Hepatocyte (in vitro differentiated cells): ENCODE measurements at regions not wholly inside any gene's neighbourhood (a gene's known extent, or its start where the extent isn't known, plus 50 kb on each side); places are given as distances from the start of the nearest gene placed in this dataset.

Experiments
- DNase-seq: peaks from one replicate; pipeline ENCODE4 v3.0.0-alpha.2; 2016; ENCODE audit warnings: low spot score
- H2AFZ ChIP-seq: fragments of 200-600 bp; sonication (generic); 2 replicates; pipeline ENCODE4 v1.6.0; 2016; ENCODE audit warnings: antibody characterized with exemption, mild to moderate bottlenecking
- H3K27ac ChIP-seq: fragments of 200-600 bp; sonication (generic); 2 replicates; pipeline ENCODE4 v1.5.1; 2016; ENCODE audit warnings: mild to moderate bottlenecking
- H3K27me3 ChIP-seq: fragments of 200-600 bp; sonication (generic); 2 replicates; pipeline ENCODE4 v1.6.1; 2016
- H3K36me3 ChIP-seq: fragments of 200-600 bp; sonication (generic); replicated peaks from 2 replicates; pipeline ENCODE4 v1.5.1; 2016; ENCODE audit warnings: low read depth; ENCODE audit not compliant: insufficient read depth
- H3K4me1 ChIP-seq: fragments of 200-600 bp; sonication (generic); 2 replicates; pipeline ENCODE4 v1.5.1; 2016; ENCODE audit warnings: mild to moderate bottlenecking, moderate library complexity; ENCODE audit not compliant: insufficient read depth
- H3K4me2 ChIP-seq: fragments of 200-600 bp; sonication (generic); 2 replicates; pipeline ENCODE4 v1.6.0; 2016
- H3K4me3 ChIP-seq: fragments of 200-600 bp; sonication (generic); 2 replicates; pipeline ENCODE4 v1.5.1; 2016; ENCODE audit warnings: mild to moderate bottlenecking
- H3K79me2 ChIP-seq: fragments of 200-600 bp; sonication (generic); 2 replicates; pipeline ENCODE4 v1.6.0; 2017; ENCODE audit warnings: mild to moderate bottlenecking
- H3K9me2 ChIP-seq: fragments of 200-600 bp; sonication (generic); replicated peaks from 2 replicates; pipeline ENCODE4 v1.6.0; 2017; ENCODE audit warnings: mild to moderate bottlenecking; ENCODE audit not compliant: insufficient read depth
- H3K9me3 ChIP-seq: fragments of 200-600 bp; sonication (generic); 2 replicates; pipeline ENCODE4 v1.5.1; 2016; ENCODE audit warnings: low read depth, mild to moderate bottlenecking
- H4K20me1 ChIP-seq: fragments of 200-600 bp; sonication (generic); 2 replicates; pipeline ENCODE4 v1.6.0; 2016; ENCODE audit warnings: mild to moderate bottlenecking; ENCODE audit not compliant: insufficient read depth, poor library complexity, severe bottlenecking
- EZH2 ChIP-seq: fragments of 200-600 bp; sonication (generic); IDR thresholded peaks from 2 replicates; pipeline ENCODE4 v1.6.1; 2016; ENCODE audit warnings: antibody characterized with exemption, mild to moderate bottlenecking, borderline replicate concordance
- EZH2phosphoT487 ChIP-seq: fragments of 200-600 bp; sonication (generic); IDR thresholded peaks from one replicate; pipeline ENCODE4 v1.6.1; 2018; ENCODE audit warnings: antibody characterized with exemption, mild to moderate bottlenecking, low read depth, moderate library complexity; ENCODE audit not compliant: unreplicated experiment, severe bottlenecking
- WGBS: methylation state at CpG from one replicate; pipeline ENCODE4 v1.1.6; 2016; ENCODE audit warnings: low lambda C conversion rate; ENCODE audit errors: missing lambda C conversion rate; 5-methylcytosine and 5-hydroxymethylcytosine counted together
- TF ChIP-seq, protein P1 (sequence below): fragments of 200-600 bp; sonication (generic); IDR thresholded peaks from 2 replicates; pipeline ENCODE4 v1.5.1; 2016; ENCODE audit warnings: antibody characterized with exemption, mild to moderate bottlenecking; ENCODE audit not compliant: poor library complexity

DNA sequence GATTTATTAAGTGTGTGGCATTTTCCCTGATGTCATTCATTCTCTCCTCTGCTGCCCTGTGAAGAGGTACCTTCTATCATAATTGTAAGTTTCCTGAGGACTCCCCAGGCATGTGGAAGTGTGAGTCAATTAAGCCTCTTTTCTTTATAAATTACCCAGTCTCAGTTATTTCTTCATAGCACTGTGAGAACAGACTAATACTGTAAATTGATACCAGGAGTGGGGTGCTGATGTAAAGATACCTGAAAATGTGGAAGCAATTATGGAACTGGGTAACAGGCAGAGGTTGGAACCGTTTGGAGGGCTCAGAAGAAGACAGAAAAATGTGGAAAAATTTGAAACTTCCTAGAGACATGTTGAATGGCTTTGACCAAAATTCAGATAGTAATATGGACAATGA, 711.8 kb upstream of the GRM3 start:
- DNase-seq, result no peak
- Histone ChIP-seq H3K36me3 (no peaks in the 10 kb centered on the region), H3K4me2 (no peak overlapping the region), H3K27me3 (no peaks in the 10 kb centered on the region), H3K4me3 (no peak overlapping the region), H3K9me3 (no peaks in the 10 kb centered on the region), H4K20me1 (no peaks in the 10 kb centered on the region), H3K79me2 (no peaks in the 10 kb centered on the region), H3K9me2 (no peaks in the 10 kb centered on the region), H3K27ac (no peak overlapping the region), H3K4me1 (no peaks in the 10 kb centered on the region), H2AFZ (no peak overlapping the region)
- 59% methylated on average over 1 of the region's 1 CpG for WGBS
- no peak for TF ChIP-seq EZH2
- no peak for TF ChIP-seq EZH2phosphoT487
- TF ChIP-seq, protein P1, sequence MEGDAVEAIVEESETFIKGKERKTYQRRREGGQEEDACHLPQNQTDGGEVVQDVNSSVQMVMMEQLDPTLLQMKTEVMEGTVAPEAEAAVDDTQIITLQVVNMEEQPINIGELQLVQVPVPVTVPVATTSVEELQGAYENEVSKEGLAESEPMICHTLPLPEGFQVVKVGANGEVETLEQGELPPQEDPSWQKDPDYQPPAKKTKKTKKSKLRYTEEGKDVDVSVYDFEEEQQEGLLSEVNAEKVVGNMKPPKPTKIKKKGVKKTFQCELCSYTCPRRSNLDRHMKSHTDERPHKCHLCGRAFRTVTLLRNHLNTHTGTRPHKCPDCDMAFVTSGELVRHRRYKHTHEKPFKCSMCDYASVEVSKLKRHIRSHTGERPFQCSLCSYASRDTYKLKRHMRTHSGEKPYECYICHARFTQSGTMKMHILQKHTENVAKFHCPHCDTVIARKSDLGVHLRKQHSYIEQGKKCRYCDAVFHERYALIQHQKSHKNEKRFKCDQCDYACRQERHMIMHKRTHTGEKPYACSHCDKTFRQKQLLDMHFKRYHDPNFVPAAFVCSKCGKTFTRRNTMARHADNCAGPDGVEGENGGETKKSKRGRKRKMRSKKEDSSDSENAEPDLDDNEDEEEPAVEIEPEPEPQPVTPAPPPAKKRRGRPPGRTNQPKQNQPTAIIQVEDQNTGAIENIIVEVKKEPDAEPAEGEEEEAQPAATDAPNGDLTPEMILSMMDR, result no peak

DNA sequence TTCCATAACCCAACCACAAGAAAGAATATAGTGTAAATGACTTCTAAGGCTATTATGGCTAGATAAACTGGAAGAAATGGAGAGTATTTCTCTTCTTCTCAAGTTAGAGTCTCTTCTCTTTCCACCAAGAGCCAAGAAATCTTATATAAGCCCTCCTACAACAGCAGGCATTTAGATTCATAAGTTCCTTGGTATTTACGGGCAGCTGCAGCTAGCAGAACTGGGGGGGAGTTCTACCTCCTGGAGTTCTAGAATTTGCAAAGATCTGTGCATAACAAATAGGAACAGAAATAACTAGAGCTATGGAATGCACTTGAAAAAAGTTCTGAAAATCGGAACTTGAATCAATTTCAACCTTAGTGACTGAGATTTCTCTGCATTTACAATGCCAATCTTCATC, 715.2 kb upstream of the GRM3 start:
- Histone ChIP-seq H3K4me3 (no peak overlapping the region), H4K20me1 (no peaks in the 10 kb centered on the region), H3K4me2 (no peak overlapping the region), H3K79me2 (no peaks in the 10 kb centered on the region), H3K4me1 (no peaks in the 10 kb centered on the region), H3K27me3 (no peaks in the 10 kb centered on the region), H3K9me2 (no peaks in the 10 kb centered on the region), H3K9me3 (no peaks in the 10 kb centered on the region), H3K36me3 (no peaks in the 10 kb centered on the region), H3K27ac (no peak overlapping the region), H2AFZ (no peak overlapping the region)
- DNase-seq, result no peak
- WGBS, result 64% methylated on average over 2 of the region's 2 CpGs
- TF ChIP-seq EZH2 (no peak), EZH2phosphoT487 (no peak)
- TF ChIP-seq, protein P1, result no peak

DNA sequence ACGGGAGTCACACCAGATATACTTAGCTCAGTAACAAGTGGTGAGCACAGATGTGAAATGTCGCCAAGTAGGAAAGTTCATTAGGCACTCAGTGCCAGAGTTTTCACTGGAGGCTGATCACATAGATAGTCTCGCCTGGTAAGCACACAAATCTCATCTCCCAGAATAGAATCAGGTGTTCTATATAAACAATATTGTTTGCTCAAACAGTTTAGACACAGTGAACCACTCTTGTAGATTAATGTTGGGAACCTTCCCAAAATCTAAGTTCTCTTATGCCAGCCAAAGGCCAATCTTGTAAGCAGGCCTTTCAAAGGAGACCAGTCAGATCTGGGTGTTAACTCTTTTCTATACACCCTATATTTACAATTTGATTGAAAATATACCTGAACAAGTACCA, 716.5 kb upstream of the GRM3 start:
- H3K4me2 ChIP-seq, result no peak overlapping the region
- no peak for TF ChIP-seq EZH2
- TF ChIP-seq EZH2phosphoT487, result no peak
- TF ChIP-seq, protein P1, result no peak
- no peak overlapping the region for H3K27ac ChIP-seq
- no peak overlapping the region for H2AFZ ChIP-seq
- no peaks in the 10 kb centered on the region for H3K79me2 ChIP-seq
- no peak for DNase-seq
- H3K4me3 ChIP-seq, result no peak overlapping the region
- no peaks in the 10 kb centered on the region for H3K4me1 ChIP-seq
- no peaks in the 10 kb centered on the region for H3K9me2 ChIP-seq
- no peaks in the 10 kb centered on the region for H3K9me3 ChIP-seq
- H4K20me1 ChIP-seq, result no peaks in the 10 kb centered on the region
- no peaks in the 10 kb centered on the region for H3K36me3 ChIP-seq
- WGBS, result 85% methylated on average over 3 of the region's 3 CpGs
- H3K27me3 ChIP-seq, result no peaks in the 10 kb centered on the region

DNA sequence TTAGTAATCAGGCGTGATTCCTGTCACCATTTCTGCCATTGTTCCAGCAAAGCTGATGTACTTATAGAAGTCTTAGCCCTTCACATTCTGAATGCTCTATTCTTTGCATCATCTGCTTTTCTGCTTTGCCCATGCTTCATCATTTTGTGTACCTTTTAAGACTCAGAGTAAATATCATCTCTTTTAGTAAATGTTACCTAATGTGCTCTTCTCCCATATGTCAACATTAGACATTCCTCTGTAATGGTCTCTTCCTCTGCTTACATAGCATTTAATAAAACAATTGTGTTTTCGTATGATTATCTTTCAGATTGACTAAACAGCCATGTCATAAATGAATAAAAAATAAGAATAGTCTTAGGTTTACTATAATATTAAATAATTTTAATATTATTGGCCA, 719.6 kb upstream of the GRM3 start:
- no peak overlapping the region for H3K27ac ChIP-seq
- H3K9me2 ChIP-seq, result no peaks in the 10 kb centered on the region
- no peak overlapping the region for H3K4me3 ChIP-seq
- WGBS, result 69% methylated on average over 2 of the region's 2 CpGs
- no peaks in the 10 kb centered on the region for H3K79me2 ChIP-seq
- no peaks in the 10 kb centered on the region for H3K4me1 ChIP-seq
- no peaks in the 10 kb centered on the region for H3K9me3 ChIP-seq
- H3K4me2 ChIP-seq, result no peak overlapping the region
- DNase-seq, result no peak
- TF ChIP-seq EZH2phosphoT487 (no peak), EZH2 (no peak)
- TF ChIP-seq, protein P1, result no peak
- H4K20me1 ChIP-seq, result no peaks in the 10 kb centered on the region
- no peaks in the 10 kb centered on the region for H3K27me3 ChIP-seq
- H3K36me3 ChIP-seq, result no peaks in the 10 kb centered on the region
- no peak overlapping the region for H2AFZ ChIP-seq
